ENCODE measurements at regions not wholly inside any gene's neighbourhood (a gene's known extent, or its start where the extent isn't known, plus 50 kb on each side); places are given as distances from the start of the nearest gene placed in this dataset.
"Not testable (repeated sequence)": the region's sequence is repeated elsewhere in the genome, so short reads cannot be mapped to it uniquely, and the experiment has no call there.

DNA sequence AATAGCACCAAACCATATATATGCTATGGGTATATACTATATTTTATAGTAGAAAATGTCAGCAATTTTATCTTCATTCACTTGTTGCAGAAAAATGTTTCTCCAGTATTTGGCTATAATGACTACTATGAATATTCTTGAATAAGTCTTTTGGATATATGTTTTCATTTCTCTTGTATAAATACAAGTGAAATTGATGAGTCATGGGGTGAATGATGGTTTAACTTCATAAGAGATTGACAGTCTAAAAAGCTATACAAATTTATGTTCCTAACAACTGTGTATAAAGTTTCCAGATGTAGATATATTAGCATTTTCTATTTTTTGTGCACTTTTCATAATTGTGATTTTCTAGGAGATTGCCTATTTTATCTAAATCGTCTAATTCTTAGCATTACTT lies 714.8 kb downstream of the TRHDE start (continued):
- TF ChIP-seq, protein P1, sequence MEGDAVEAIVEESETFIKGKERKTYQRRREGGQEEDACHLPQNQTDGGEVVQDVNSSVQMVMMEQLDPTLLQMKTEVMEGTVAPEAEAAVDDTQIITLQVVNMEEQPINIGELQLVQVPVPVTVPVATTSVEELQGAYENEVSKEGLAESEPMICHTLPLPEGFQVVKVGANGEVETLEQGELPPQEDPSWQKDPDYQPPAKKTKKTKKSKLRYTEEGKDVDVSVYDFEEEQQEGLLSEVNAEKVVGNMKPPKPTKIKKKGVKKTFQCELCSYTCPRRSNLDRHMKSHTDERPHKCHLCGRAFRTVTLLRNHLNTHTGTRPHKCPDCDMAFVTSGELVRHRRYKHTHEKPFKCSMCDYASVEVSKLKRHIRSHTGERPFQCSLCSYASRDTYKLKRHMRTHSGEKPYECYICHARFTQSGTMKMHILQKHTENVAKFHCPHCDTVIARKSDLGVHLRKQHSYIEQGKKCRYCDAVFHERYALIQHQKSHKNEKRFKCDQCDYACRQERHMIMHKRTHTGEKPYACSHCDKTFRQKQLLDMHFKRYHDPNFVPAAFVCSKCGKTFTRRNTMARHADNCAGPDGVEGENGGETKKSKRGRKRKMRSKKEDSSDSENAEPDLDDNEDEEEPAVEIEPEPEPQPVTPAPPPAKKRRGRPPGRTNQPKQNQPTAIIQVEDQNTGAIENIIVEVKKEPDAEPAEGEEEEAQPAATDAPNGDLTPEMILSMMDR (conservative IDR thresholded peaks at IDR 0.05; ENCODE audit: low read depth in 2 of 2) = no peak
- TF ChIP-seq EZH2 (IDR thresholded peaks at IDR 0.05; ENCODE audit: low read depth, unreplicated experiment) (no peak), ZNF114 (CRISPR knock-in tag; IDR thresholded peaks at IDR 0.05) (no peak), STAT1 (IDR thresholded peaks at IDR 0.05; ENCODE audit: unreplicated experiment) (no peak)

DNA sequence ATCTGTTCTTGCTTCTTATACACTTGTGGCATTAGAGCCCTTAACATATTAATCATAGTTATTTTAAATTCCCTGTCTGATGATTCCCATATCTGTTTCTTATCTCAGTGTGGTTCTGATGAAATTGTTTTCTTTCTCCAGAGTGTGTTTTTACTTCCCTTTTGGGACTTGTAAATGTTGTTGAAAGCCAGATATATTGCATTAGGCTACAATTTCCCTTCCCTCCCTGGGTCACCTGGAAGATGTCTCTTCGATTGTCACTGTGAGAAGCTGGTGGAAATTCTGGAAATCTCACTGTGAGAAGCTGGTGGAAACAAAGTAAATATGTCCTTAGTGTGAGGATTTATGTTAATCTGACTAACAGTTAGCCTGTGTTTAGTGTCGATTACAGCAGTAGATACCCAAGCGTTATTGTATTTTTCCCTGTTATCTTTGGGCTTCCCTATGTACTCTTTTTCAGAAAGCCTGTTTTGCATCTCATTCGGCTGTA lies 717.3 kb downstream of the TRHDE start:
- Histone ChIP-seq H3F3A (replicated peaks; ENCODE audit: low read depth) (no peaks in the 10 kb centered on the region), H3K27me3 (ENCODE audit: insufficient read depth) (no peaks in the 10 kb centered on the region), H3K4me2 (no peak overlapping the region), H3K9me2 (ENCODE audit: insufficient read depth) (peaks cover 9% of the 10 kb centered on the region; the same call in 1 of the 2 replicates), H3K79me2 (replicated peaks; ENCODE audit: insufficient read depth) (no peaks in the 10 kb centered on the region), H3K36me3 (ENCODE audit: insufficient read depth) (no peaks in the 10 kb centered on the region), H2AFZ (0 out of 2 replicates have a peak overlapping the region, but pooled peaks have one; percentile 67), H3K27ac (ENCODE audit: low read depth) (no peak overlapping the region), H3K4me3 (no peak overlapping the region), H3K4me1 (ENCODE audit: insufficient read depth) (no peaks in the 10 kb centered on the region), H4K20me1 (replicated peaks; ENCODE audit: insufficient read depth) (no peaks in the 10 kb centered on the region)
- ATAC-seq (no peak), DNase-seq (ENCODE audit: low spot score) (no peak)
- no peaks in the 10 kb centered on the region for H3K4me1 Mint-ChIP-seq
- no peak overlapping the region for H3K4me3 Mint-ChIP-seq
- no peaks in the 10 kb centered on the region for H3K36me3 Mint-ChIP-seq (ENCODE audit: low read depth)
- no peak overlapping the region for H3K27ac Mint-ChIP-seq
- TF ChIP-seq JUNB (IDR thresholded peaks at IDR 0.05; ENCODE audit: unreplicated experiment) (no peak), STAT1 (IDR thresholded peaks at IDR 0.05; ENCODE audit: unreplicated experiment) (no peak), CREB1 (CRISPR knock-in tag; IDR thresholded peaks at IDR 0.05; ENCODE audit: low read depth) (no peak), NANOG (IDR thresholded peaks at IDR 0.05; ENCODE audit: borderline replicate concordance) (no peak), POLR2AphosphoS5 (IDR thresholded peaks at IDR 0.05; ENCODE audit: low read depth) (no peak)
- TF ChIP-seq, protein P2, sequence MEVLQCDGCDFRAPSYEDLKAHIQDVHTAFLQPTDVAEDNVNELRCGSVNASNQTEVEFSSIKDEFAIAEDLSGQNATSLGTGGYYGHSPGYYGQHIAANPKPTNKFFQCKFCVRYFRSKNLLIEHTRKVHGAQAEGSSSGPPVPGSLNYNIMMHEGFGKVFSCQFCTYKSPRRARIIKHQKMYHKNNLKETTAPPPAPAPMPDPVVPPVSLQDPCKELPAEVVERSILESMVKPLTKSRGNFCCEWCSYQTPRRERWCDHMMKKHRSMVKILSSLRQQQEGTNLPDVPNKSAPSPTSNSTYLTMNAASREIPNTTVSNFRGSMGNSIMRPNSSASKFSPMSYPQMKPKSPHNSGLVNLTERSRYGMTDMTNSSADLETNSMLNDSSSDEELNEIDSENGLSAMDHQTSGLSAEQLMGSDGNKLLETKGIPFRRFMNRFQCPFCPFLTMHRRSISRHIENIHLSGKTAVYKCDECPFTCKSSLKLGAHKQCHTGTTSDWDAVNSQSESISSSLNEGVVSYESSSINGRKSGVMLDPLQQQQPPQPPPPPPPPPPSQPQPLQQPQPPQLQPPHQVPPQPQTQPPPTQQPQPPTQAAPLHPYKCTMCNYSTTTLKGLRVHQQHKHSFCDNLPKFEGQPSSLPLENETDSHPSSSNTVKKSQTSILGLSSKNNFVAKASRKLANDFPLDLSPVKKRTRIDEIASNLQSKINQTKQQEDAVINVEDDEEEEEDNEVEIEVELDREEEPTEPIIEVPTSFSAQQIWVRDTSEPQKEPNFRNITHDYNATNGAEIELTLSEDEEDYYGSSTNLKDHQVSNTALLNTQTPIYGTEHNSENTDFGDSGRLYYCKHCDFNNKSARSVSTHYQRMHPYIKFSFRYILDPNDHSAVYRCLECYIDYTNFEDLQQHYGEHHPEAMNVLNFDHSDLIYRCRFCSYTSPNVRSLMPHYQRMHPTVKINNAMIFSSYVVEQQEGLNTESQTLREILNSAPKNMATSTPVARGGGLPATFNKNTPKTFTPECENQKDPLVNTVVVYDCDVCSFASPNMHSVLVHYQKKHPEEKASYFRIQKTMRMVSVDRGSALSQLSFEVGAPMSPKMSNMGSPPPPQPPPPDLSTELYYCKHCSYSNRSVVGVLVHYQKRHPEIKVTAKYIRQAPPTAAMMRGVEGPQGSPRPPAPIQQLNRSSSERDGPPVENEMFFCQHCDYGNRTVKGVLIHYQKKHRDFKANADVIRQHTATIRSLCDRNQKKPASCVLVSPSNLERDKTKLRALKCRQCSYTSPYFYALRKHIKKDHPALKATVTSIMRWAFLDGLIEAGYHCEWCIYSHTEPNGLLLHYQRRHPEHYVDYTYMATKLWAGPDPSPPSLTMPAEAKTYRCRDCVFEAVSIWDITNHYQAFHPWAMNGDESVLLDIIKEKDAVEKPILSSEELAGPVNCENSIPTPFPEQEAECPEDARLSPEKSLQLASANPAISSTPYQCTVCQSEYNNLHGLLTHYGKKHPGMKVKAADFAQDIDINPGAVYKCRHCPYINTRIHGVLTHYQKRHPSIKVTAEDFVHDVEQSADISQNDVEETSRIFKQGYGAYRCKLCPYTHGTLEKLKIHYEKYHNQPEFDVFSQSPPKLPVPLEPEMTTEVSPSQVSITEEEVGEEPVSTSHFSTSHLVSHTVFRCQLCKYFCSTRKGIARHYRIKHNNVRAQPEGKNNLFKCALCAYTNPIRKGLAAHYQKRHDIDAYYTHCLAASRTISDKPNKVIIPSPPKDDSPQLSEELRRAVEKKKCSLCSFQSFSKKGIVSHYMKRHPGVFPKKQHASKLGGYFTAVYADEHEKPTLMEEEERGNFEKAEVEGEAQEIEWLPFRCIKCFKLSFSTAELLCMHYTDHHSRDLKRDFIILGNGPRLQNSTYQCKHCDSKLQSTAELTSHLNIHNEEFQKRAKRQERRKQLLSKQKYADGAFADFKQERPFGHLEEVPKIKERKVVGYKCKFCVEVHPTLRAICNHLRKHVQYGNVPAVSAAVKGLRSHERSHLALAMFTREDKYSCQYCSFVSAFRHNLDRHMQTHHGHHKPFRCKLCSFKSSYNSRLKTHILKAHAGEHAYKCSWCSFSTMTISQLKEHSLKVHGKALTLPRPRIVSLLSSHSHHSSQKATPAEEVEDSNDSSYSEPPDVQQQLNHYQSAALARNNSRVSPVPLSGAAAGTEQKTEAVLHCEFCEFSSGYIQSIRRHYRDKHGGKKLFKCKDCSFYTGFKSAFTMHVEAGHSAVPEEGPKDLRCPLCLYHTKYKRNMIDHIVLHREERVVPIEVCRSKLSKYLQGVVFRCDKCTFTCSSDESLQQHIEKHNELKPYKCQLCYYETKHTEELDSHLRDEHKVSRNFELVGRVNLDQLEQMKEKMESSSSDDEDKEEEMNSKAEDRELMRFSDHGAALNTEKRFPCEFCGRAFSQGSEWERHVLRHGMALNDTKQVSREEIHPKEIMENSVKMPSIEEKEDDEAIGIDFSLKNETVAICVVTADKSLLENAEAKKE (CRISPR knock-in tag; IDR thresholded peaks at IDR 0.05) = no peak
- TF ChIP-seq, protein P1 (conservative IDR thresholded peaks at IDR 0.05; ENCODE audit: low read depth in 2 of 2) = no peak
- TF ChIP-seq, protein P3, sequence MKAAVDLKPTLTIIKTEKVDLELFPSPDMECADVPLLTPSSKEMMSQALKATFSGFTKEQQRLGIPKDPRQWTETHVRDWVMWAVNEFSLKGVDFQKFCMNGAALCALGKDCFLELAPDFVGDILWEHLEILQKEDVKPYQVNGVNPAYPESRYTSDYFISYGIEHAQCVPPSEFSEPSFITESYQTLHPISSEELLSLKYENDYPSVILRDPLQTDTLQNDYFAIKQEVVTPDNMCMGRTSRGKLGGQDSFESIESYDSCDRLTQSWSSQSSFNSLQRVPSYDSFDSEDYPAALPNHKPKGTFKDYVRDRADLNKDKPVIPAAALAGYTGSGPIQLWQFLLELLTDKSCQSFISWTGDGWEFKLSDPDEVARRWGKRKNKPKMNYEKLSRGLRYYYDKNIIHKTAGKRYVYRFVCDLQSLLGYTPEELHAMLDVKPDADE (IDR thresholded peaks at IDR 0.05) = no peak
- H3K9me3 Mint-ChIP-seq = no peaks in the 10 kb centered on the region
- H3K27me3 Mint-ChIP-seq (ENCODE audit: insufficient read depth, low read depth, poor library complexity) = no peaks in the 10 kb centered on the region

DNA sequence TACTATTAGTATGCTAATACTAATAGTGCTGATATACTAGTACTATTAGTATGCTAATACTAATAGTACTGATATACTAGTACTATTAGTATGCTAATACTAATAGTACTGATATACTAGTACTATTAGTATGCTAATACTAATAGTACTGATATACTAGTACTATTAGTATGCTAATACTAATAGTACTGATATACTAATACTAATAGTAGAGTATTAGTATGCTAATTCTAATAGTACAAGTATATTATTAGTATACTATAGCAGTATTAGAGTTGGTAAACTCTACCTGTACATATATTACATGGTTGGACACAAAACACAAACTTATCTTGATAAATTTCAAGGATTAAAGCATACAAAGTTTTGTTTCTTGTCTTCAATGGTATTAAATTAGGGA lies 722.9 kb downstream of the TRHDE start:
- not testable (repeated sequence) for H3F3A ChIP-seq (replicated peaks; ENCODE audit: low read depth); H3K4me2 ChIP-seq; H3K27me3 ChIP-seq (ENCODE audit: insufficient read depth); H3K4me1 Mint-ChIP-seq; DNase-seq (ENCODE audit: low spot score); H3K4me3 ChIP-seq; H3K4me3 Mint-ChIP-seq; H3K27me3 Mint-ChIP-seq (ENCODE audit: insufficient read depth, low read depth, poor library complexity); H4K20me1 ChIP-seq (replicated peaks; ENCODE audit: insufficient read depth); ATAC-seq; H3K27ac ChIP-seq (ENCODE audit: low read depth); H3K79me2 ChIP-seq (replicated peaks; ENCODE audit: insufficient read depth); H3K36me3 ChIP-seq (ENCODE audit: insufficient read depth); H3K4me1 ChIP-seq (ENCODE audit: insufficient read depth); H3K27ac Mint-ChIP-seq; H3K9me3 Mint-ChIP-seq; H3K9me2 ChIP-seq (ENCODE audit: insufficient read depth); H2AFZ ChIP-seq; H3K36me3 Mint-ChIP-seq (ENCODE audit: low read depth)

Data from GM23338 (cell line).